ENCODE measurements at regions not wholly inside any gene's neighbourhood (a gene's known extent, or its start where the extent isn't known, plus 50 kb on each side); places are given as distances from the start of the nearest gene placed in this dataset.

DNA sequence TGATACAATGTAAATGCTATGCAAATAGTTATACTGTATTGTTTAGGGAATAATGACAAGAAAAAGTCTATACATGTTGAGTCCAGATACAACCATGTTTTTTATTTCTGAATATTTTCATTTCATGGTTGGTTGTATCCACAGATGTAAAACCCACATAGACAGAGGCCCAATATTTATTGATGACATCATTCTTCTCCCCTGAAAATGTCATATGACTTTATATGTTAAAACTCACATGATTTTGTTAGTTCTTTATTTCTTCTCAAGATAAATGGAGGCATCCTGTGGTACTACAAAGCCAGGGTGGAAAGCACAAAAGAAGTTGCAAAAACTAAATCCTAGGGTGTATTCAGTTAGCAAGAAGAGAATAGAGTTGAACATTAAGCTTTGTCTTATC, 149.3 kb upstream of the GLRA2 start:
- Histone ChIP-seq H3K4me1 (no peaks in the 10 kb centered on the region), H3K4me3 (no peak overlapping the region), H3K79me2 (ENCODE audit: low read depth) (no peaks in the 10 kb centered on the region), H3K27me3 (no peaks in the 10 kb centered on the region), H4K20me1 (ENCODE audit: low read depth) (no peaks in the 10 kb centered on the region), H3K36me3 (no peaks in the 10 kb centered on the region), H3K9me3 (ENCODE audit: low read depth) (peaks cover 3% of the 10 kb centered on the region), H3K27ac (no peak overlapping the region), H3F3A (ENCODE audit: low read depth) (no peaks in the 10 kb centered on the region), H3K4me2 (no peak overlapping the region), H2AFZ (replicated peaks) (no peak overlapping the region), H3K9ac (no peak overlapping the region)
- no peaks in the 10 kb centered on the region for H3K36me3 Mint-ChIP-seq
- no peaks in the 10 kb centered on the region for H3K4me1 Mint-ChIP-seq
- DNase-seq (ENCODE audit: low spot score), result no peak
- no peak overlapping the region for H3K4me3 Mint-ChIP-seq
- no peaks in the 10 kb centered on the region for H3K9me3 Mint-ChIP-seq
- TF ChIP-seq EZH2phosphoT487 (IDR thresholded peaks at IDR 0.05) (no peak), EZH2 (IDR thresholded peaks at IDR 0.05) (no peak)
- TF ChIP-seq, protein P1, sequence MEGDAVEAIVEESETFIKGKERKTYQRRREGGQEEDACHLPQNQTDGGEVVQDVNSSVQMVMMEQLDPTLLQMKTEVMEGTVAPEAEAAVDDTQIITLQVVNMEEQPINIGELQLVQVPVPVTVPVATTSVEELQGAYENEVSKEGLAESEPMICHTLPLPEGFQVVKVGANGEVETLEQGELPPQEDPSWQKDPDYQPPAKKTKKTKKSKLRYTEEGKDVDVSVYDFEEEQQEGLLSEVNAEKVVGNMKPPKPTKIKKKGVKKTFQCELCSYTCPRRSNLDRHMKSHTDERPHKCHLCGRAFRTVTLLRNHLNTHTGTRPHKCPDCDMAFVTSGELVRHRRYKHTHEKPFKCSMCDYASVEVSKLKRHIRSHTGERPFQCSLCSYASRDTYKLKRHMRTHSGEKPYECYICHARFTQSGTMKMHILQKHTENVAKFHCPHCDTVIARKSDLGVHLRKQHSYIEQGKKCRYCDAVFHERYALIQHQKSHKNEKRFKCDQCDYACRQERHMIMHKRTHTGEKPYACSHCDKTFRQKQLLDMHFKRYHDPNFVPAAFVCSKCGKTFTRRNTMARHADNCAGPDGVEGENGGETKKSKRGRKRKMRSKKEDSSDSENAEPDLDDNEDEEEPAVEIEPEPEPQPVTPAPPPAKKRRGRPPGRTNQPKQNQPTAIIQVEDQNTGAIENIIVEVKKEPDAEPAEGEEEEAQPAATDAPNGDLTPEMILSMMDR (IDR thresholded peaks at IDR 0.05), result no peak
- H3K27me3 Mint-ChIP-seq (ENCODE audit: insufficient read depth, low read depth), result no peaks in the 10 kb centered on the region
- H3K27ac Mint-ChIP-seq, result no peak overlapping the region

DNA sequence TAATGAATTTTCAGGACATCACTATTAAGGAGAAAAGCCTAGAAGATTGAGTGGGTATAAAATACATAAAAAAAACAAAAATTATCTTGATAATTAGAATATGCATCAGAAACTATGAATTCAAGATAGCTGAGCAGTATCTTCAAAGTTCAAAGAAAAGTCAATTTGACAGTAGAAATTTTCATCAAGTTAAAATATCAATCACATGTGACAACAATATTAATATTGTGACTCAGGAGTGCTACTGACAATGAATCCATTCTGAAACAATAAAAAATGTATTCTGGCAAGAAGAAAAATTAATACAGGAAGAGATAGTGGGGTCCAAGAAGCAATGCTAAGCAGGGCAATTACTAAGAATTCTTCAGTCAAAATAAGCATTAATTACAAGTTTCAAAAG, 151.9 kb upstream of the GLRA2 start:
- no peak for TF ChIP-seq EZH2 (IDR thresholded peaks at IDR 0.05)
- TF ChIP-seq, protein P1 (IDR thresholded peaks at IDR 0.05), result no peak
- no peak for TF ChIP-seq EZH2phosphoT487 (IDR thresholded peaks at IDR 0.05)
- H3K4me1 Mint-ChIP-seq, result no peaks in the 10 kb centered on the region
- Histone ChIP-seq H3K4me3 (no peak overlapping the region), H3K4me1 (no peaks in the 10 kb centered on the region), H3K79me2 (ENCODE audit: low read depth) (no peaks in the 10 kb centered on the region), H3K9ac (no peak overlapping the region), H3F3A (ENCODE audit: low read depth) (no peaks in the 10 kb centered on the region), H3K4me2 (no peak overlapping the region), H3K9me3 (ENCODE audit: low read depth) (no peaks in the 10 kb centered on the region), H2AFZ (replicated peaks) (no peak overlapping the region), H3K36me3 (no peaks in the 10 kb centered on the region), H3K27ac (no peak overlapping the region), H4K20me1 (ENCODE audit: low read depth) (no peaks in the 10 kb centered on the region), H3K27me3 (no peaks in the 10 kb centered on the region)
- H3K27me3 Mint-ChIP-seq (ENCODE audit: insufficient read depth, low read depth), result peaks cover 8% of the 10 kb centered on the region
- no peaks in the 10 kb centered on the region for H3K36me3 Mint-ChIP-seq
- no peak for DNase-seq (ENCODE audit: low spot score)
- H3K4me3 Mint-ChIP-seq, result no peak overlapping the region
- peaks cover 5% of the 10 kb centered on the region for H3K9me3 Mint-ChIP-seq
- H3K27ac Mint-ChIP-seq, result no peak overlapping the region

DNA sequence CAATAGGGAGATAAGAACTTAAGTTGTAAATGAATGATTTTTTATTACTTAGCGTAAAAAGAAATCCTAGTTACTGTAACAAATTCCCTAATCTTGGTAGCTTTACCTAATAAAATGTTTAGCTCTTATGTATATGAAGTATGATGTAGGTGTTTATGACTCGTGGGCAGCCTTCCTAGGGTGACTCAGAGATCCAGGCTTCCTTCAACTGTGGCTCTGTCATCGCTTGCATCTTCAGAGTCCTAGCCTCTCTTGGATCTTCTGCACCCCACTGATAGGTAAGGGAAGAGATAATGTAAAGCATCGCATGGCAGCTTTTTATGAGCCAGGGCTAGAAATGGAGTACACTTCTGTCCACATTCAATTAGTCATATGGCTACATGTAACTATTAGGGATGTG, 165.6 kb upstream of the GLRA2 start:
- Mint-ChIP-seq H3K27ac (no peak overlapping the region), H3K36me3 (no peaks in the 10 kb centered on the region), H3K27me3 (ENCODE audit: insufficient read depth, low read depth) (no peaks in the 10 kb centered on the region), H3K4me1 (no peaks in the 10 kb centered on the region), H3K4me3 (no peak overlapping the region), H3K9me3 (peaks cover 2% of the 10 kb centered on the region)
- Histone ChIP-seq H3K9me3 (ENCODE audit: low read depth) (peaks cover 4% of the 10 kb centered on the region), H3K79me2 (ENCODE audit: low read depth) (no peaks in the 10 kb centered on the region), H3F3A (ENCODE audit: low read depth) (no peaks in the 10 kb centered on the region), H4K20me1 (ENCODE audit: low read depth) (no peaks in the 10 kb centered on the region), H3K4me3 (no peak overlapping the region), H3K4me1 (no peaks in the 10 kb centered on the region), H3K4me2 (no peak overlapping the region), H3K9ac (no peak overlapping the region), H3K36me3 (peaks cover 6% of the 10 kb centered on the region), H2AFZ (replicated peaks) (no peak overlapping the region), H3K27ac (no peak overlapping the region), H3K27me3 (no peaks in the 10 kb centered on the region)
- DNase-seq (ENCODE audit: low spot score), result no peak
- TF ChIP-seq EZH2 (IDR thresholded peaks at IDR 0.05), result no peak
- no peak for TF ChIP-seq EZH2phosphoT487 (IDR thresholded peaks at IDR 0.05)
- TF ChIP-seq, protein P1 (IDR thresholded peaks at IDR 0.05), result no peak
